Skin of body (tissue), 1 donor: ENCODE measurements at regions not wholly inside any gene's neighbourhood (a gene's known extent, or its start where the extent isn't known, plus 50 kb on each side); places are given as distances from the start of the nearest gene placed in this dataset.
A peak's percentile ranks its signal among the peaks of the same experiment; 100 is the strongest.
"Not testable (repeated sequence)": the region's sequence is repeated elsewhere in the genome, so short reads cannot be mapped to it uniquely, and the experiment has no call there.

Experiments
- DNase-seq: peaks from one replicate; lab custom pipeline; 2025; lab: John Stamatoyannopoulos, UW

GRCh38 chr9:92242260-92243136 lies 51.0 kb downstream of the IARS1 start:
- DNase-seq: no peak

GRCh38 chr9:92236915-92237314 lies 56.6 kb downstream of the IARS1 start:
- DNase-seq: no peak

GRCh38 chr9:92236465-92236864 lies 57.0 kb downstream of the IARS1 start:
- no peak for DNase-seq

GRCh38 chr9:92234514-92234913 lies 59.0 kb downstream of the IARS1 start:
- DNase-seq: no peak

GRCh38 chr9:92232190-92232589 lies 61.3 kb downstream of the IARS1 start:
- DNase-seq: no peak

- DNase-seq: no peak
Measured at GRCh38 chr9:92228628-92229027, 64.9 kb downstream of the IARS1 start.

- no peak for DNase-seq
Measured at GRCh38 chr9:92224177-92224576, 69.3 kb downstream of the IARS1 start.

GRCh38 chr9:92223758-92224157 lies 69.7 kb downstream of the IARS1 start:
- DNase-seq: no peak

- DNase-seq: no peak
Measured at GRCh38 chr9:92208693-92209524, 84.6 kb downstream of the IARS1 start.

- DNase-seq: no peak
Measured at GRCh38 chr9:92206488-92206887, 87.0 kb downstream of the IARS1 start.

- not testable (repeated sequence) for DNase-seq
Measured at GRCh38 chr9:92203887-92204286, 88.7 kb upstream of the SPTLC1 start.

- not testable (repeated sequence) for DNase-seq
Measured at GRCh38 chr9:92198237-92198636, 83.0 kb upstream of the SPTLC1 start.

- no peak for DNase-seq
Measured at GRCh38 chr9:92196909-92197308, 81.7 kb upstream of the SPTLC1 start.

- DNase-seq: no peak
Measured at GRCh38 chr9:92196400-92196799, 81.2 kb upstream of the SPTLC1 start.

- DNase-seq: peak; percentile 28
Measured at GRCh38 chr9:92191801-92192200, 76.6 kb upstream of the SPTLC1 start.

- DNase-seq: no peak
Measured at GRCh38 chr9:92190536-92190790, 75.2 kb upstream of the SPTLC1 start.

GRCh38 chr9:92189782-92190535 lies 74.7 kb upstream of the SPTLC1 start:
- no peak for DNase-seq

- no peak for DNase-seq
Measured at GRCh38 chr9:92188969-92189781, 74.0 kb upstream of the SPTLC1 start.

GRCh38 chr9:92187989-92188714 lies 72.9 kb upstream of the SPTLC1 start:
- DNase-seq: no peak

GRCh38 chr9:92187390-92187789 lies 72.2 kb upstream of the SPTLC1 start:
- no peak for DNase-seq

- DNase-seq: no peak
Measured at GRCh38 chr9:92186631-92187030, 71.4 kb upstream of the SPTLC1 start.
